ENCODE measurements at regions not wholly inside any gene's neighbourhood (a gene's known extent, or its start where the extent isn't known, plus 50 kb on each side); places are given as distances from the start of the nearest gene placed in this dataset.

- no peaks in the 10 kb centered on the region for H3K4me1 ChIP-seq (replicated peaks in 1 of 2; ENCODE audit: control insufficient read depth in 2 of 2, insufficient read depth in 2 of 2, low read length in 2 of 2)
- no TSS peak for BruUV-seq (replicated peaks)
- no peak overlapping the region for H3K27ac ChIP-seq (ENCODE audit: extremely low read depth, low read depth, low read length)
- intact Hi-C loops (cut with micrococcal nuclease) = no loop called here
- TF ChIP-seq NFE2 (IDR thresholded peaks at IDR 0.05; ENCODE audit: low read depth) = no peak
- no peak for TF ChIP-seq HNRNPK (IDR thresholded peaks at IDR 0.05; ENCODE audit: low read depth, low read length, poor library complexity, severe bottlenecking)
- no peak for TF ChIP-seq SMARCA5 (IDR thresholded peaks at IDR 0.05)
- no peak for TF ChIP-seq ZNF133 (CRISPR knock-in tag; IDR thresholded peaks at IDR 0.05)
- TF ChIP-seq IRF9 (tag; IDR thresholded peaks at IDR 0.05) = no peak
- no peak for TF ChIP-seq ESRRB (CRISPR knock-in tag; IDR thresholded peaks at IDR 0.05; ENCODE audit: borderline replicate concordance)
- TF ChIP-seq STAT5A (IDR thresholded peaks at IDR 0.05; ENCODE audit: borderline replicate concordance, low read length) = no peak
- FAIRE-seq = no peak
- in situ Hi-C loops (cut with MboI) = no loop called here
- H3K27me3 ChIP-seq (ENCODE audit: control insufficient read depth in 2 of 2, insufficient read depth in 2 of 2, low read length in 2 of 2) = no peaks in the 10 kb centered on the region
- no peak overlapping the region for H3K9ac ChIP-seq (ENCODE audit: insufficient read depth in 1 of 2, low read depth in 2 of 2, low read length in 2 of 2)
- H3K79me2 ChIP-seq (ENCODE audit: control insufficient read depth, insufficient read depth, low read length) = no peaks in the 10 kb centered on the region
- H2AFZ ChIP-seq (ENCODE audit: low read depth, low read length) = no peak overlapping the region
- no peaks in the 10 kb centered on the region for H4K20me1 ChIP-seq (replicated peaks; ENCODE audit: control insufficient read depth, insufficient read depth, low read length)
- H3K4me3 ChIP-seq = no peak overlapping the region
- POLR2A ChIA-PET = no interaction called here
- H3K9me1 ChIP-seq (ENCODE audit: control insufficient read depth, insufficient read depth, low read length) = no peaks in the 10 kb centered on the region
- no peak overlapping the region for H3K4me2 ChIP-seq (ENCODE audit: insufficient read depth, low read length)
- H3K9me3 ChIP-seq (replicated peaks; ENCODE audit: control insufficient read depth, insufficient read depth, low read depth, low read length) = no peaks in the 10 kb centered on the region
- ATAC-seq = no peak
- CTCF ChIA-PET (ENCODE audit: low intra/inter-chr PET ratio) = no interaction called here
- no peaks in the 10 kb centered on the region for H3K36me3 ChIP-seq (ENCODE audit: control insufficient read depth, insufficient read depth, low read length)
- no peak for DNase-seq (ENCODE audit: extremely low read depth in 1 of 4, low spot score in 3 of 4)
Measured at GRCh38 chr14:61997161-61997560, 234.9 kb downstream of the SNAPC1 start.

DNA sequence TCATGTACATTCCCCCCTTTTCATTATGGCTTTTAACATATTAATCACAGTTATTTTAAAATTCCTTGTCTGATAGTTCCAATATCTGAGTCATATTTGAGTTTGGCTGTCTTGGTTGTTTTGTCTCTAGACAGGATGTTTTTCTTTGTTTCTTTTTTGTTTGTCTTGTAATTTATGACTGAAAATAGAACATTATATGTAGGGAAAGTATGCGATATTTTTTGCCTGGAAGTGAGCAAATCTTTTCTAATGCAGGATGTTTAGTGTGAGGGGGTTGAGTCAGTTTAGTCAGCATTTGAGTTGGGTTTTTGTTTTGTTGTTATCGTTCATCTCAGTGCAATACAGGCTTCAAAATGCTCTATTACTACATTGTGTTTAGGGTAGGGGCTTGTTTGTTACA is 239.7 kb downstream of the SNAPC1 start:
- no peak overlapping the region for H2AFZ ChIP-seq (ENCODE audit: low read depth, low read length)
- H3K4me2 ChIP-seq (ENCODE audit: insufficient read depth, low read length) = no peak overlapping the region
- no peak overlapping the region for H3K4me3 ChIP-seq
- no peaks in the 10 kb centered on the region for H3K4me1 ChIP-seq (replicated peaks in 1 of 2; ENCODE audit: control insufficient read depth in 2 of 2, insufficient read depth in 2 of 2, low read length in 2 of 2)
- no TSS peak for BruUV-seq (replicated peaks)
- no peak overlapping the region for H3K27ac ChIP-seq (ENCODE audit: extremely low read depth, low read depth, low read length)
- H3K9me3 ChIP-seq (replicated peaks; ENCODE audit: control insufficient read depth, insufficient read depth, low read depth, low read length) = no peaks in the 10 kb centered on the region
- in situ Hi-C loops (cut with MboI) (no loop called here), intact Hi-C loops (cut with micrococcal nuclease) (no loop called here)
- H3K27me3 ChIP-seq (ENCODE audit: control insufficient read depth in 2 of 2, insufficient read depth in 2 of 2, low read length in 2 of 2) = no peaks in the 10 kb centered on the region
- POLR2A ChIA-PET = no interaction called here
- no peaks in the 10 kb centered on the region for H3K9me1 ChIP-seq (ENCODE audit: control insufficient read depth, insufficient read depth, low read length)
- ATAC-seq = no peak
- no peak overlapping the region for H3K9ac ChIP-seq (ENCODE audit: insufficient read depth in 1 of 2, low read depth in 2 of 2, low read length in 2 of 2)
- TF ChIP-seq GTF2B (IDR thresholded peaks at IDR 0.05; ENCODE audit: extremely low read depth, insufficient read length) (no peak), PBX2 (CRISPR knock-in tag; IDR thresholded peaks at IDR 0.05; ENCODE audit: low read depth) (no peak), PBX2 (tag; conservative IDR thresholded peaks at IDR 0.05; ENCODE audit: low read depth) (no peak), KDM5B (IDR thresholded peaks at IDR 0.05; ENCODE audit: insufficient replicate concordance, low read depth, low read length) (no peak), RFX7 (CRISPR knock-in tag; IDR thresholded peaks at IDR 0.05) (no peak), NCOA6 (IDR thresholded peaks at IDR 0.05) (no peak), IFI16 (CRISPR knock-in tag; IDR thresholded peaks at IDR 0.05) (no peak), SMAD4 (CRISPR knock-in tag; conservative IDR thresholded peaks at IDR 0.05) (no peak)
- no peaks in the 10 kb centered on the region for H4K20me1 ChIP-seq (replicated peaks; ENCODE audit: control insufficient read depth, insufficient read depth, low read length)
- no peak for DNase-seq (ENCODE audit: extremely low read depth in 1 of 4, low spot score in 3 of 4)
- H3K79me2 ChIP-seq (ENCODE audit: control insufficient read depth, insufficient read depth, low read length) = no peaks in the 10 kb centered on the region
- WGBS (ENCODE audit: insufficient coverage, low coverage, missing lambda C conversion rate) = 0% methylated on average over 2 of the region's 2 CpGs
- CTCF ChIA-PET (ENCODE audit: low intra/inter-chr PET ratio) = no interaction called here
- H3K36me3 ChIP-seq (ENCODE audit: control insufficient read depth, insufficient read depth, low read length) = no peaks in the 10 kb centered on the region
- no peak for FAIRE-seq
